ENCODE measurements at regions not wholly inside any gene's neighbourhood (a gene's known extent, or its start where the extent isn't known, plus 50 kb on each side); places are given as distances from the start of the nearest gene placed in this dataset.
"Not testable (repeated sequence)": the region's sequence is repeated elsewhere in the genome, so short reads cannot be mapped to it uniquely, and the experiment has no call there.

GRCh38 chr2:167843217-167843616, 404.2 kb downstream of the STK39 start:
- DNase-seq = no peak

DNA sequence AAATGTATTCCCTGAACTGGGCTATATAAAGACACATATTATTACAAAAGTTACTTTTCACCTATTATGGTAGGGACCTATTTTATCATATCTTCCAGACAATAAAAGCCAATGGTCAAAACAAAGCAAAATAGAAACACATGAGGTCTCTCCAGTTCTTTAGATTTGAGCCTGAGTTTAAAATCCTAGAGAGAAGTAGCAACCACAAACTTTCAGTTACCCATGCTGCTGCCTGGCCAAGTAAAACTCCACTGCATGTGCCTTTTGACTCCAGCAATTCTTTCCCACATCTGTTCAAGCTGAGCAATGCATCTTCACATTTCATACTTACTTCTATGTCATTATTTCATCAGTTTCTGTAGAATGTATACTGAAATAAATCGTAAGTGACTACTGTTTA, 405.3 kb downstream of the STK39 start:
- no peak for DNase-seq

DNA sequence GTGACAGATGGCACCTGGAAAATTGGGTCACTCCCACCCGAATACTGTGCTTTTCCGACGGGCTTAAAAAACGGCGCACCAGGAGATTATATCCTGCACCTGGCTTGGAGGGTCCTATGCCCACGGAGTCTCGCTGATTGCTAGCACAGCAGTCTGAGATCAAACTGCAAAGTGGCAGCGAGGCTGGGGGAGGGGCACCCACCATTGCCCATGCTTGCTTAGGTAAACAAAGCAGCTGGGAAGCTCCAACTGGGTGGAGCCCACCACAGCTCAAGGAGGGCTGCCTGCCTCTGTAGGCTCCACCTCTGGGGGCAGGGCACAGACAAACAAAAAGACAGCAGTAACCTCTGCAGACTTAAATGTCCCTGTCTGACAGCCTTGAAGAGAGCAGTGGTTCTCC, 412.1 kb downstream of the STK39 start:
- not testable (repeated sequence) for DNase-seq

- DNase-seq = no peak
Measured at GRCh38 chr2:167834707-167835106, 412.7 kb downstream of the STK39 start.

- no peak for DNase-seq
Measured at GRCh38 chr2:167833294-167833693, 414.1 kb downstream of the STK39 start.

- DNase-seq = no peak
Measured at GRCh38 chr2:167832868-167833287, 414.5 kb downstream of the STK39 start.

DNA sequence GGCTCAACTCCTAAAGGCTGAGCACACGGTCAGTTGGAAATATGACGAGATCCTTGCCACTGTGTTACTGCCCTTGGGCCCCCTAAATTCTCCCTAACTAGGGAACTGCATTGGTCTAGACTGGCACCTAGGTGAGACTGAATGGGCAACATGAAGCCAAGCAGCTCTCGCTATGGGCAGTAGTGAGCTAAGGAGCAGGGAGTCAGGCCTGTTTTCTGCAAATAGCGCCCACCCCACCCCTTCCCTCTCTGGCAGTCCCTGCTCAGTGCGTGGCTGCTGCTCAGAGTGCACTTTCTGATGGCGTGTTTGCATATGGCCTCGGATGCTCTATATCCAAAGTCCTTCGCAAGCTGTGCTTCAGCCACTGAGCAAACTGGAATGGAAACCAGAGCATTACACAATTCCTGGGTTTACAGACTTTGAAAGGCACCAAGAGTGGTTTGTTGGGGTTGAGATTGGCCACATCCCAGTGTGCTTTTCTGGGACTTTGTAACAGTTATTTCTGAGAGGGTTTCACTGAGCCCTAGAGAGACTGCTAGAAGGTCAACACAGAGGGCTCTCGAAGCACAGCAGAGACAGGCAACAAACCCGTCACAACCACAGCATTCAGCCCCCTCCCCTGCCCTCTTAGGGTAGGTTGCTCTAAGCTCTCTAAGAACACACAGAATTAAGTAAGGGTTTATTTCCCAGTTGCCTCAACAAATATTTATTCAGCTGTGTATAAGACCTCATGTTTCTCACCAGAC, 419.9 kb downstream of the STK39 start:
- no peak for DNase-seq

- DNase-seq = no peak
Measured at GRCh38 chr2:167826906-167827305, 420.5 kb downstream of the STK39 start.

DNA sequence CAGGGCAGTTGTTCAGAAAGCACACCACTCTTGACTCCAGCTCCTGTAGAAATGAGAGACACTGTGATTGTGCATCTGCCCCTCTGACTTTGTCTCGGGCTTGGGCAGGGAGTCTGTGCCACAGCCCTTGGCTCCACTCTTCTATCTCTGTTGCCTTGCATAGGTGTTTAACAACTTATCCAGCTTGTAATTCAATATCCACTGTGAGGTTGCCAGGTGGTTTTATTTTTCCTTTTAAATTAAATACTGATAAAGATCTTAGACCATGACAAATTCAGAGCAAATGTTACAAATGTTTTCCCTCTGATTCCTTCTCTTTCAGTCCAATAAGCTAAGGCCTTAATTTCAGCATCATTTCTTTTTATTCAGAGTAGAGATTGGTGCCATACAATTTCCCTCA, 421.7 kb downstream of the STK39 start:
- DNase-seq = no peak

DNA sequence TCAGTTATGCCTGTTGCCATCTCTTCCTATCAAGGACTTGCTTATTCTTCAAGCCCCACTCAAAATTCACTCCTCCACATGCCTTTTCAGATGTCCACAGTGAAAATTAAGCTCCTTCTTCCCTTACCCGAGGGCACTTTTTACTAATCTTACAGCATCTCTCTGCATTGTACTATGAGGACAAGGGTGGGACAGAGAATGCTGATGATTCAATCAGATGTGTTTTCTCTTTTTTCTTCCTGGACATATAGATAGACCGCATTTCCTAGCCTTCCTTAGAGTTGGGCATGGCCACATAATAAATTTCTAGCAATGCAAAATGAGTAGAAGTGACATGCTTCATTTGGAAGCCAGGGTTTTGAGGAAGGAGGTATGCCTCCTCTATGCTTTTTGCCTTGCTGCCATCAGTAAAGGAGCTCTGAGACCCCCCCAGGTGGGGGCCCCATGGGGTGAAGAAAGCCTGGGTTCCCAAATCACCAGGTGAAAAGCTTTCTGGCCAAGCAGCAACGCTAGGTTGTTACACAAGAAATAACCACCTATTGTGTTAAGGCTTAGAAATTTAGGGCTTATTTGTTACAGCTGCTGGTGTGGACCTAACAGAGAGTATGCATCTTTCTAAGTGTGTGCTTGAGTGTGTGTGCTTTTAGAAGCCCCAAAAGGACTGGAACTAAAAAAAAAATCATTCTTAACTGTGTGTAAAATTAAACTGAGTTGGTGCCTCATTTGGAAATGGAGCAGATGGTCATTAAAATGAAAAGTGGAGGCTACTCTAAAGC, 424.5 kb downstream of the STK39 start:
- no peak for DNase-seq

DNA sequence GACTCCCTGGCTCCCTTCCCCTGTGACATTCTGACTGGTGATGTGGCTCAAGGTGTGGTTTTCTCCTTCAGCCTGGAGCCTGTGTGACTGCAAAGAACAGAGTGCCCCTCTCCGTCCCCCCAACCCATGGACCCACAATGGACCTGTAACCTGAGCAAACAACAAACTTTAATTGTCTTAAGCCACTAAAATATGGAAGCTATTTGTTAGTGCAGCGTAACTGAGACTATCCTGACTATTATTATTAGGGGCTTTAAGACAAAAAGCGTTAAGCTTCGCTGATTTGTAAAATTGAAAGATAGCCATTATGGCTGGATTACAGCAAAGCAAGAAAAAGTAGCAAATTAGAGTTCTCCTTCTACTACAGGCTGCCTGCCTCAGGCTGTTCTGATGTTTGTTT, 426.9 kb downstream of the STK39 start:
- no peak for DNase-seq

- no peak for DNase-seq
Measured at GRCh38 chr2:167818521-167818920, 428.9 kb downstream of the STK39 start.

- no peak for DNase-seq
Measured at GRCh38 chr2:167817908-167818307, 429.5 kb downstream of the STK39 start.

DNA sequence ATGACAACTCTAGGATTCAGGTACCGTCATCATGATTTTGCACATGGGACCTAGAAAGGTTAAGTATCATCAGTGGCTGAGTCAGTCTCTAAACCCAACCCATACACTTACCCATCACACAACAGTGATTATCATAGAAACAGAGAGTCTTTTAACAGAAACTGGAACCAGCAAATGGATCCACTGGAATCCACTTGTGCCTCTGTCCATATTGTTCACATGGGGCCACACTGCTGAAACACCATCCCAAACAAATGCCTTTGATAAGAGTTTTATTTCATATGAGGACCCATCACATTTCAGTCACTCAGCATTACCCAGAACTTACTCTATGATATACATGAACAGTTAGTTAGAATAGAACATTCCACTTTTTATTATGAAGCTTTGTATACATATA, 430.0 kb downstream of the STK39 start:
- no peak for DNase-seq

GRCh38 chr2:167816874-167817290, 430.5 kb downstream of the STK39 start:
- no peak for DNase-seq

GRCh38 chr2:167814881-167815718, 432.3 kb downstream of the STK39 start:
- no peak for DNase-seq

GRCh38 chr2:167814482-167814880, 432.9 kb downstream of the STK39 start:
- DNase-seq = not testable (repeated sequence)

DNA sequence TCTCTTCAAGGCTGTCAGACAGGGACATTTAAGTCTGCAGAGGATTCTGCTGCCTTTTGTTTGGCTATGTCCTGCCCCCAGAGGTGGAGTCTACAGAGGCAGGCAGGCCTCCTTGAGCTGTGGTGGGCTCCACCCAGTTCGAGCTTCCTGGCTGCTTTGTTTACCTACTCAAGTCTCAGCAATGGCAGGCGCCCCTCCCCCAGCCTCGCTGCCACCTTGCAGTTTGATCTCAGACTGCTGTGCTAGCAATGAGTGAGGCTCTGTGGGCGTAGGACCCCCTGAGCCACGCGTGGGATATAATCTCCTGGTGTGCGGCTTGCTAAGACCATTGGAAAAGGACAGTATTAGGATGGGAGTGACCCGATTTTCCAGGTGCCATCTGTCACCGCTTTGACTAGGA, 437.6 kb downstream of the STK39 start:
- not testable (repeated sequence) for DNase-seq

GRCh38 chr2:167803449-167803988, 443.9 kb downstream of the STK39 start:
- DNase-seq = no peak

DNA sequence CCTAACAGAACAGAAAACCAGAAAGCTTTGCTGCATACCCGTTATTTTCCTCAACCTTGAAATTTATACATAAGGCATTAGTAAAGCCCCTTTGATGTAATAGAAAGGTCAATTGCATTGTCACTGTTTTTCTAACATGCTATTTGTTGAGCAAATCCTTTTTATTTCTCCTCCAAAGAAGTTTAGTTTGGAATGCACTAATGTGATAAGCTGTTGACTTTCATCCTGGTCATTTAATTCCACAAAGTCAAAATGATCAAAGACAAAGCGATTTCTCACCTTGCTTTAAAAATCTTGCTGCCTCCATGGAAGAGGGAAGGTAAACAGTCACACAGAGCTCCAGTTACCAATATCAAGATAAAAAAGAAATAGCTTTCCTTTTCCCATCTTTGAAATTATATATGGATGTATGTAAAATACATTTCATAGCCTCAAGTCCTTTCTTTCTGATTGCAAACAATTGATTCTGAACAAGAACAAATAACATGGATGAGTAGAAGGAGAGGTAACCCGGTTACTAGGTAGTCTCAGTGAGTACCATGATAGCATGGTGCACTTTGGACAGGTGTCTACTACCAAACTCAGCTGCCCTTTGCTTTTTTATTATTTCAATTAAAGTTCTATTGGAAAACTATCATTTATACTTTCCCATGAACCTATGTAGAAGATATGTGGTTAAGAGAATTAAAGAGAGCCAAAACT, 452.7 kb downstream of the STK39 start:
- no peak for DNase-seq

- no peak for DNase-seq
Measured at GRCh38 chr2:167793725-167794124, 453.7 kb downstream of the STK39 start.

GRCh38 chr2:167792126-167792525, 455.3 kb downstream of the STK39 start:
- DNase-seq = no peak

Data from stimulated activated CD8-positive, alpha-beta memory T cell treated with anti-CD3 and anti-CD28 coated beads, Interleukin-4, amount 100 ng/mL, for 48 hours (primary cell).